ENCODE measurements at regions not wholly inside any gene's neighbourhood (a gene's known extent, or its start where the extent isn't known, plus 50 kb on each side); places are given as distances from the start of the nearest gene placed in this dataset.

DNA sequence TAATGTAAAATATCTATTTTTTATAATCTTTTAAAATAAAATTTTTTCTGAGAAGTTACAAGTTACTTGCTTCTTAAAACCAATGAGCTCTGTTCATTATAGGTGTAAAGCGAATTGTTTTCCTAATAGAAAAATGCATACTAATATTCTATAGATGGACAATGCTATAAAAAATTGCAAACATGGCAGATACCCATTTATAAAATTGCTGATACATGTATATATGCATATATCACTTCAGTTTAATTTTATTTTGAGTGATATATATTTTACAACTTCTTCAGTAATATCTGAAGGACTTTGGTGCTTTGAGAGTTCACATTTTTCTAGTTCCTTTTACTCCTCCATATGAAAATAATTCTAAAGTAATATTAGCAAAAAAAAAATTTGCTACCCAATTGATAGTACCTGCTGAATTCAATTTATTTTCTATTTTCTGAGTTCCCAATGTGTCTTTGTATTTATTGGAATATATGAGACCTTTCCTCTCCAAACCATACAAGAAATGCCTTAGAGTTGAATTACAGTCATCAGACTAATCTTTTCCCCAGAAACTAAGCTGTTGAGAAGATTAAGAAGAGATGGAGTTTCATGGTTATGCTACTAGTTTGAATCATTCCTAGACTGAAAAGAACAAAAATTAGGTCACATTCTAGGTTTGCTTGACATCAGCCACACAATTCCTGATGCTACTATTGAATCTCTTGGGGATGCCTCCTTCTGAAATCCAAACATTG is 1937.5 kb upstream of the SEL1L start:
- TF ChIP-seq CTCF (IDR thresholded peaks at IDR 0.05) = no peak
- no peak for TF ChIP-seq EP300 (IDR thresholded peaks at IDR 0.05)
- TF ChIP-seq POLR2A (IDR thresholded peaks at IDR 0.05) = no peak
- no peak for TF ChIP-seq POLR2AphosphoS5 (IDR thresholded peaks at IDR 0.05)

Measured in sigmoid colon (tissue), 4 donors.